HL-60 (cell line): ENCODE measurements at regions not wholly inside any gene's neighbourhood (a gene's known extent, or its start where the extent isn't known, plus 50 kb on each side); places are given as distances from the start of the nearest gene placed in this dataset.

Experiments used
- DNase-seq, 2 experiments: peaks; one replicate each; pipeline ENCODE4 v3.0.0-alpha.2; 2010 to 2020; ENCODE audit warnings: low read depth in 1 of 2, low spot score in 1 of 2
- H3K27ac ChIP-seq: fragments of 250-450 bp; sonication (Bioruptor Pico); replicated peaks from 2 replicates; pipeline ENCODE4 v1.5.1; 2020; ENCODE audit warnings: mild to moderate bottlenecking, moderate library complexity
- H3K27me3 ChIP-seq: fragments of 250-450 bp; sonication (Bioruptor Pico); 2 replicates; pipeline ENCODE4 v1.5.1; 2021; ENCODE audit warnings: mild to moderate bottlenecking, moderate library complexity; ENCODE audit not compliant: insufficient read depth, poor library complexity, severe bottlenecking
- H3K4me3 ChIP-seq: replicated peaks from 2 replicates; pipeline ENCODE4 v1.5.1; 2011; ENCODE audit warnings: mild to moderate bottlenecking, control low read depth, low read length; ENCODE audit not compliant: insufficient read depth
- GABPA ChIP-seq: IDR thresholded peaks from 2 replicates; pipeline ENCODE4 v1.6.1; 2012; ENCODE audit warnings: low read depth
- POLR2AphosphoS5 ChIP-seq: IDR thresholded peaks from 2 replicates; pipeline ENCODE4 v1.6.1; 2012; ENCODE audit warnings: low read depth
- SPI1 ChIP-seq: IDR thresholded peaks from 2 replicates; pipeline ENCODE4 v1.6.1; 2012; ENCODE audit warnings: low read depth, mild to moderate bottlenecking, borderline replicate concordance
- TF ChIP-seq, protein P1 (sequence below): IDR thresholded peaks from 2 replicates; pipeline ENCODE4 v1.6.1; 2012; ENCODE audit warnings: low read depth; ENCODE audit not compliant: insufficient replicate concordance
- TF ChIP-seq, protein P2 (sequence below): IDR thresholded peaks from one replicate; pipeline ENCODE4 v1.5.1; 2011; ENCODE audit warnings: low read length, control low read depth, inconsistent platforms; ENCODE audit not compliant: insufficient read depth

DNA sequence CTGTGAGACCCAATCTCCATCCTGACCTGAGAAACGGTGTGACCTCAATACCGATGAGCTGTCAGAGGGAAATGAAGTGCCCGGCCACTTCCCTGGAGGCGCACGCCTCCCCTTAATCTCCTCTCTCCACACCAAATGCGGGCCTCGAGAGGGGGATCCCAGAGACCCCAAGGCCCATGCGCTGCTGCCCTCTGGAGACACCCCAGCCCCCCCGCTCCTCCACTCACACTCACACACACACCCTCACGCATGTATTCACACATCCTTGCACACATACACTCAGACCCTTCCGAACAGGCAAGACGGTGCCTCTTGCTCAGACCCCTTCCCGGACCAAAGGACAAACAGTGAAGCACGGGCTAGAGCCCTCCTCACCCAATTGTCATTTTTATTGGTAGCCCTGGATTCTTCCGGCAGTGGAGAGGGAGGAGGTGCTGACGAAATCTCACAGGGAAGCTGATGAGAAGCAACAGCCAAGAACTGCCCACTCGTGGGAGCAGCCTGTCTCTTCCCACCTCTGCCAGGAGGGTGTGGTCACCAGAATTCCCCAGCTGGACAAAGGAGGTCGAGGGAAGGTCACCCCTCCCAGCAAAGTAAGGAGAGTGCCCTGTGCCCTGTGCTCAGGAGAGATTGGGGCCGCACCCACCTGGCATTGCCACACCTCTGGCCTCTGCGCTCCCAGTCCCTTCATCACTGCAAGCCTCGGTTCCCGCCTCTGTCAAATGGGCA, 136.0 kb upstream of the TNRC6C start:
- no peak for TF ChIP-seq SPI1
- H3K27me3 ChIP-seq, result peaks cover 2% of the 10 kb centered on the region
- no peak overlapping the region for H3K27ac ChIP-seq
- no peak overlapping the region for H3K4me3 ChIP-seq
- DNase-seq, result no peak

DNA sequence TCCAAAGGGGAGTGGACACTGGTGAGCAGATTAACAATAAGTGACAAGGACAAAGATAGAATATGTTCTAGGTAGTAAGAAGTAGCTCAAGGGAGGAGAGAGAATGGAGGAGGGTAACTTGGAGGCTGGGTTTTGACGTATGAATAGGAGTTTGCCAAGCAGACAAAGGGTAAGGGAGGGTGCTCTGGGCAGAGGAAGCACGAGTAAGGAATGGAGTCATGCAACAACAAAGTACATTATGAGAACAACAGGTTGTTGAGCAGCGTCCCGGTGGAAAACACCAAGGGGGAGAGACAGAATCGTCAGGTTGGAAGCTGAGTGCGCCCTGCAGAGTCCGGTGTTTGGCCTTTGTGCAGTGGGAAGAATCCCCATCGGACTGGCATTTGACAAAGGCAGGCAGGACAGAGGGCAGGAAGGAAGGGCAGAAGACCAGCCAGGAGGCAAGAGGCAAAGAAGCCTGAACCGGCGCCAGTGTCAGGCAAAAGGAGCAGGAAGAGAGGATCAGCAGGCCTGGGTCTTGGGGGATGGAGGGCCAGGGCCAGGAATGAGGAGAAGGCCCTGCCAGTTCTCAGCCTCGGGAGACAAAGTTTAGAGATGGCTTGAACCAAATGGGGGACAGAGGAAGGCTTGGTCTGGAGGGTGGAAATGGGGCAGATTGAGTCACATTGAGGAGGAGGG, 134.3 kb upstream of the TNRC6C start:
- TF ChIP-seq, protein P1, sequence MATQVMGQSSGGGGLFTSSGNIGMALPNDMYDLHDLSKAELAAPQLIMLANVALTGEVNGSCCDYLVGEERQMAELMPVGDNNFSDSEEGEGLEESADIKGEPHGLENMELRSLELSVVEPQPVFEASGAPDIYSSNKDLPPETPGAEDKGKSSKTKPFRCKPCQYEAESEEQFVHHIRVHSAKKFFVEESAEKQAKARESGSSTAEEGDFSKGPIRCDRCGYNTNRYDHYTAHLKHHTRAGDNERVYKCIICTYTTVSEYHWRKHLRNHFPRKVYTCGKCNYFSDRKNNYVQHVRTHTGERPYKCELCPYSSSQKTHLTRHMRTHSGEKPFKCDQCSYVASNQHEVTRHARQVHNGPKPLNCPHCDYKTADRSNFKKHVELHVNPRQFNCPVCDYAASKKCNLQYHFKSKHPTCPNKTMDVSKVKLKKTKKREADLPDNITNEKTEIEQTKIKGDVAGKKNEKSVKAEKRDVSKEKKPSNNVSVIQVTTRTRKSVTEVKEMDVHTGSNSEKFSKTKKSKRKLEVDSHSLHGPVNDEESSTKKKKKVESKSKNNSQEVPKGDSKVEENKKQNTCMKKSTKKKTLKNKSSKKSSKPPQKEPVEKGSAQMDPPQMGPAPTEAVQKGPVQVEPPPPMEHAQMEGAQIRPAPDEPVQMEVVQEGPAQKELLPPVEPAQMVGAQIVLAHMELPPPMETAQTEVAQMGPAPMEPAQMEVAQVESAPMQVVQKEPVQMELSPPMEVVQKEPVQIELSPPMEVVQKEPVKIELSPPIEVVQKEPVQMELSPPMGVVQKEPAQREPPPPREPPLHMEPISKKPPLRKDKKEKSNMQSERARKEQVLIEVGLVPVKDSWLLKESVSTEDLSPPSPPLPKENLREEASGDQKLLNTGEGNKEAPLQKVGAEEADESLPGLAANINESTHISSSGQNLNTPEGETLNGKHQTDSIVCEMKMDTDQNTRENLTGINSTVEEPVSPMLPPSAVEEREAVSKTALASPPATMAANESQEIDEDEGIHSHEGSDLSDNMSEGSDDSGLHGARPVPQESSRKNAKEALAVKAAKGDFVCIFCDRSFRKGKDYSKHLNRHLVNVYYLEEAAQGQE, result no peak
- TF ChIP-seq GABPA (no peak), POLR2AphosphoS5 (no peak), SPI1 (no peak)
- TF ChIP-seq, protein P2, sequence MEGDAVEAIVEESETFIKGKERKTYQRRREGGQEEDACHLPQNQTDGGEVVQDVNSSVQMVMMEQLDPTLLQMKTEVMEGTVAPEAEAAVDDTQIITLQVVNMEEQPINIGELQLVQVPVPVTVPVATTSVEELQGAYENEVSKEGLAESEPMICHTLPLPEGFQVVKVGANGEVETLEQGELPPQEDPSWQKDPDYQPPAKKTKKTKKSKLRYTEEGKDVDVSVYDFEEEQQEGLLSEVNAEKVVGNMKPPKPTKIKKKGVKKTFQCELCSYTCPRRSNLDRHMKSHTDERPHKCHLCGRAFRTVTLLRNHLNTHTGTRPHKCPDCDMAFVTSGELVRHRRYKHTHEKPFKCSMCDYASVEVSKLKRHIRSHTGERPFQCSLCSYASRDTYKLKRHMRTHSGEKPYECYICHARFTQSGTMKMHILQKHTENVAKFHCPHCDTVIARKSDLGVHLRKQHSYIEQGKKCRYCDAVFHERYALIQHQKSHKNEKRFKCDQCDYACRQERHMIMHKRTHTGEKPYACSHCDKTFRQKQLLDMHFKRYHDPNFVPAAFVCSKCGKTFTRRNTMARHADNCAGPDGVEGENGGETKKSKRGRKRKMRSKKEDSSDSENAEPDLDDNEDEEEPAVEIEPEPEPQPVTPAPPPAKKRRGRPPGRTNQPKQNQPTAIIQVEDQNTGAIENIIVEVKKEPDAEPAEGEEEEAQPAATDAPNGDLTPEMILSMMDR, result no peak
- no peak for DNase-seq

DNA sequence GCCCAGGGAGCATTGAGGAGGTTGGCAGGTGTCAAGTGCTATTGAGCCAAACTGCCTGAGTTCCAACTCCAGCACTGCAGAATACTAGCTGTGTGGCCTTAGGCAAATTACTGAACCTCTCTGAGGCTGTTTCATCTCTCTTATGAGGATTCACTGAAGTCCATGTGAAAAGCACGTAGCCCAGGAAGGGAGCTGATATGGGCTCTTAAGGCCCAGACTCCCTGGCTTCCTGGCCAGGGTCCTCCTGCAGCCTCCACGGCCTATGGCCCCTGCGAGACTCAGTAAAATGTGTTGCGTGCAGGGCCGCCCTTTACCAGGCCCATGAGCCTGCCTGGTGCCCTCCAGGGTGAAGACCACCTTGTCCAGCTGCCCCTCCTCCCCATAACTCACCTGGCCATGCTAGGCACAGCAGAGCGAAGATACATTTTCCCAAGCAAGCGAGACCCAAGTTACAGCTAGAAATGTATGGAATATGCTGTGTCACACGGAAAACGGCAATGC, 133.7 kb upstream of the TNRC6C start:
- no peak overlapping the region for H3K4me3 ChIP-seq
- no peak for TF ChIP-seq POLR2AphosphoS5
- TF ChIP-seq, protein P1, result no peak
- TF ChIP-seq SPI1, result no peak
- TF ChIP-seq, protein P2, result no peak
- no peak for TF ChIP-seq GABPA
- H3K27me3 ChIP-seq, result peaks cover 2% of the 10 kb centered on the region
- no peak for DNase-seq
- no peak overlapping the region for H3K27ac ChIP-seq

More for the DNA sequence above, 134.3 kb upstream of the TNRC6C start:
- H3K27ac ChIP-seq, result no peak overlapping the region
- peaks cover 2% of the 10 kb centered on the region for H3K27me3 ChIP-seq
- no peak overlapping the region for H3K4me3 ChIP-seq

DNA sequence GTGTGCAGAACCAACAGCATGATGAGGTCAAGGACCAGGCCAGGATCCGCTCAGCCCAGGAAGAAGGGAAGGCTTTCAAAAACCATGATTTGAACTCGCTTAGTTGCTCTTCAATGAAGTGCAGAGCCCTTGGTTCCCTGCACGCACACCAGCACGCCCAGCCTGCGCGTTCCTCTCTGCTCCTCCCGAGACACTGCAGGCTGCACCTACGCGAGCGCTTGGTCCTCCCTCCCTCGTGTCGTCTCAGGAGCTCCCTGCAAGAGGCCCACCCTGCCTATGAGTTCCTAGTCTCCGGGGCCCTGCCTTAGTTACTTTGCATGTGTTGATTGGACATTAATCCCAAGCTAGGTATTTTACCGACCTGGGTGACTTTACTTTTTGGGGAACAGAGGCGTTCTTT, 132.9 kb upstream of the TNRC6C start:
- no peak for DNase-seq
- H3K27me3 ChIP-seq, result peaks cover 2% of the 10 kb centered on the region
- H3K4me3 ChIP-seq, result no peak overlapping the region
- TF ChIP-seq POLR2AphosphoS5, result no peak
- TF ChIP-seq, protein P2, result no peak
- no peak overlapping the region for H3K27ac ChIP-seq
